Stimulated activated naive CD8-positive, alpha-beta T cell treated with anti-CD3 and anti-CD28 coated beads, Interleukin-15, Interleukin-2, amounts not matched to agents 100 ng/mL and 50 ng/mL, for 24 hours (primary cell): ENCODE measurements at regions not wholly inside any gene's neighbourhood (a gene's known extent, or its start where the extent isn't known, plus 50 kb on each side); places are given as distances from the start of the nearest gene placed in this dataset.
"Not testable (repeated sequence)": the region's sequence is repeated elsewhere in the genome, so short reads cannot be mapped to it uniquely, and the experiment has no call there.

ENCODE experiments used
- H3K27ac Mint-ChIP-seq: one replicate; pipeline ENCODE4 v1.8.0; 2021; ENCODE audit warnings: mild to moderate bottlenecking, mixed read lengths
- H3K27me3 Mint-ChIP-seq: one replicate; pipeline ENCODE4 v1.8.0; 2021; ENCODE audit warnings: mixed read lengths
- H3K36me3 Mint-ChIP-seq: one replicate; pipeline ENCODE4 v1.8.0; 2021; ENCODE audit warnings: low read depth, mixed read lengths
- H3K4me1 Mint-ChIP-seq: one replicate; pipeline ENCODE4 v1.8.0; 2021; ENCODE audit warnings: low read depth, mixed read lengths
- H3K4me3 Mint-ChIP-seq: one replicate; pipeline ENCODE4 v1.8.0; 2021; ENCODE audit warnings: mild to moderate bottlenecking, mixed read lengths
- H3K9me3 Mint-ChIP-seq: one replicate; pipeline ENCODE4 v1.8.0; 2021; ENCODE audit warnings: mixed read lengths

DNA sequence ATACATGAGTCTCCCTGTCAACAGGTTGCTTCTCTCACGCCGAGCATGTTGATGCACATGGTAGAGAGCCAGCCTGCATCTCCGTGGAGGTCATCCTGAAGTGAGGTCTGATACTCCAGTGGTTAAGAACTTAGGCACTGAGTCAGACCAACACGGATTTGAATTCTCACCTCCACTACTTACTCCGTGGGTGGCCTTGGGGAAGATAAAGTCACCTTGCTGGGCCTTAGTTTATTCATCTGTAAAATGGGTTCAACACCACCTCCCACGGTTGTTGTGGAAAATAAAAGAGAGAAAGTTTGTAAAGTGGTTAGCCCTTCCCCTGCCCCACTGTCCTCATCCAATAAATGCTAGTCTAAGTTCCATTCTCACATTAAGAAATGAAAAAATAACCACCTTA, 408.9 kb downstream of the MED13L start:
- H3K4me1 Mint-ChIP-seq, result no peaks in the 10 kb centered on the region
- no peak overlapping the region for H3K4me3 Mint-ChIP-seq
- no peak overlapping the region for H3K27ac Mint-ChIP-seq
- no peaks in the 10 kb centered on the region for H3K9me3 Mint-ChIP-seq
- H3K27me3 Mint-ChIP-seq, result peaks cover 31% of the 10 kb centered on the region
- H3K36me3 Mint-ChIP-seq, result no peaks in the 10 kb centered on the region

DNA sequence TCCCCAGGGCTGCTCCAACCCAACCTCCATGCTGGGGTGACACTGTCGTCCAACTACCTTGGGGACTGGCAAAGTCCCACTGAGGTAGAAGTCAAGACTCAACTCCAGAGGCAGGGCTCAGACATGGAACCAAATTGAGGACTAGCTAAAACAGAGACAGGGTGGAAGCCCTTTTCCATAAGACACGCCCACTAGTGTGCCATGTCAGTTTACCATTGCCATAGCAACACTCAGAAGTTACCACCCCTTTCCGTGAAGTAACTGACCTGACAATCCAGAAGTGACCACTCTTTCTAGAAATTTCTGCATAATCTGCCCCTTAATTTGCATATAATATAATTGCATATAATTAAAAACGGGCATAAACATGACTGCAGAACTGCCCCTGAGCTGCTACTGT, 409.6 kb downstream of the MED13L start:
- no peaks in the 10 kb centered on the region for H3K4me1 Mint-ChIP-seq
- H3K27ac Mint-ChIP-seq, result no peak overlapping the region
- H3K4me3 Mint-ChIP-seq, result no peak overlapping the region
- H3K36me3 Mint-ChIP-seq, result no peaks in the 10 kb centered on the region
- H3K9me3 Mint-ChIP-seq, result no peaks in the 10 kb centered on the region
- peaks cover 30% of the 10 kb centered on the region for H3K27me3 Mint-ChIP-seq

DNA sequence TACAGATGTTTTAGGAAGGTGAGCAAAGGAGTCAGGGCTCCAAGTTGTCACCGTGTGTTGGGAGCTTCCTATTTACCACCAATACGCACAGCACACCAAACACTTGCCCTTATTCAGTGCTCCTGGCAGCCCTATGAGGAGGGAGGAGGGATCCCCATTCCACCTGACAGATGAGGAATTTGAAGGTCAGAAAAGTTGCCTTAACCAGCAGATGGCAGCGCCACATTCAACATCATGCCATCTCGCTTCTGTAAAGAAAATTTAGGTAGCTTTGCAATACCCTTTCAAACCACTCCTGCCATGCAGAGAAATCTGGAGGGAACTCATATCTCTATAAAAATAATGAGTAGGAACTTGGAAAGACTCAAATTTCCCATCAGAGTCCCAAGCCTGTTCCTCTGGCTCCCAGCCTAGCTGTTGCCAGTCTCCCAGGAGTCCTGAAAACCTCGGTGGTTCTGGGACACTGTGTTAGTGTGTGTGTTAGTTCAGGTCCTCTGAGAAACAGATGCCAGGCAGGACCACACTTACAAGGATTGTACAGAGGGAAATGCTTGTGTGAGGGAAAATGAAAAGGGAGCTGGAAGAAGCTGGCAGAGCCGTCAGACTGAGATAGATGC, 410.5 kb downstream of the MED13L start:
- Mint-ChIP-seq H3K27ac (no peak overlapping the region), H3K4me3 (no peak overlapping the region), H3K36me3 (no peaks in the 10 kb centered on the region), H3K27me3 (peaks cover 29% of the 10 kb centered on the region), H3K9me3 (no peaks in the 10 kb centered on the region), H3K4me1 (no peaks in the 10 kb centered on the region)

DNA sequence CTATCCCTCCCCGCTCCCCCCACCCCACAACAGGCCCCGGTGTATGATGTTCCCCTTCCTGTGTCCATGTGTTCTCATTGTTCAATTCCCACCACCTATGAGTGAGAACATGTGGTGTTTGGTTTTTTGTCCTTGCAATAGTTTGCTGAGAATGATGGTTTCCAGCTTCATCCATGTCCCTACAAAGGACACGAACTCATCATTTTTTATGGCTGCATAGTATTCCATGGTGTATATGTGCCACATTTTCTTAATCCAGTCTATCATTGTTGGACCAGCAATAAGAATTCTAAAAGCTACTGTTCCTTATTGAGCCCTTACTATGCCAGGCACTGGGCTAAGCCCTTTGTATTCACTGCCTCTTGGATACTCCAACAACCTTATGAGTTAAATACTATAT, 411.2 kb downstream of the MED13L start:
- not testable (repeated sequence) for H3K27ac Mint-ChIP-seq, H3K4me1 Mint-ChIP-seq, H3K4me3 Mint-ChIP-seq, H3K9me3 Mint-ChIP-seq, H3K36me3 Mint-ChIP-seq
- H3K27me3 Mint-ChIP-seq, result peaks cover 28% of the 10 kb centered on the region

DNA sequence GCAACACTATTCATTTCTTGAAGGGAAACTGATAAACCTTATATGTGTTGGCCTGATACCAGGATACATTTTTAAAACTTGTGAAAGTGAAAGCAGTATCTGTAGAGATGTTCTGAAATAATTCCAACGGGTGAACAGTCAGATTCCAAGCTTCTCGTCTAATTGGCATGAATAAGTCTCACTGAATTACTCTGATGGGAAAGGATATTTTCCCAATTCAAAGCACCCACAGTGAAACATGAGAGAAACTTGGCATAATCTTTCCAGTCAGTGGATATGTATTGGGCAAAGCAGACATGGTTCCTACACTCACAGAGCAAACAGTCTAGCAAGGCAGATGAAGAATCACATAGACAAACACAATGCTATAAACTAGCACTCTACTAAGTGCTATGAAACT, 413.1 kb downstream of the MED13L start:
- Mint-ChIP-seq H3K9me3 (no peaks in the 10 kb centered on the region), H3K27ac (no peak overlapping the region), H3K36me3 (no peaks in the 10 kb centered on the region), H3K27me3 (peaks cover 25% of the 10 kb centered on the region), H3K4me3 (no peak overlapping the region), H3K4me1 (no peaks in the 10 kb centered on the region)

DNA sequence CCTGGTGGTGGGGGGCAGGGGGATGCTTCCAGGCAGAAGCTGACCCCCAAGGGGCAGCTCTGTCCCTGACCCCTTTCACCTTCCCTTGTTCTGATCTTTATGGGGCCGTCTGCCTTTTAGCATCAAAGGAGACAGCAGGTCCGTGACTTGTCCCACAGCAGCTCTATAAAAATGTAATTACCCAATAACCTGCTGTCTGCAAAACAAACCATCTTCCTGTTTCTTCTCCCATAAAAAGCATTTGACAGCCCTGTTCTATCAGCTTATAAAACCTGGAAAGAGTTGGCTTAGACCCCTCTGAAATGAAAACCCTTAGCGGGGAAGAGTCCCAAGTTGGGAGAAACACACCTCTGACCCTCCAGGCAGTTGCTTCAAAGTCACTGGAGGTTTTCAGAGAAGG, 416.9 kb downstream of the MED13L start:
- no peak overlapping the region for H3K4me3 Mint-ChIP-seq
- H3K36me3 Mint-ChIP-seq, result no peaks in the 10 kb centered on the region
- no peaks in the 10 kb centered on the region for H3K9me3 Mint-ChIP-seq
- peaks cover 19% of the 10 kb centered on the region for H3K27me3 Mint-ChIP-seq
- H3K4me1 Mint-ChIP-seq, result no peaks in the 10 kb centered on the region
- no peak overlapping the region for H3K27ac Mint-ChIP-seq

DNA sequence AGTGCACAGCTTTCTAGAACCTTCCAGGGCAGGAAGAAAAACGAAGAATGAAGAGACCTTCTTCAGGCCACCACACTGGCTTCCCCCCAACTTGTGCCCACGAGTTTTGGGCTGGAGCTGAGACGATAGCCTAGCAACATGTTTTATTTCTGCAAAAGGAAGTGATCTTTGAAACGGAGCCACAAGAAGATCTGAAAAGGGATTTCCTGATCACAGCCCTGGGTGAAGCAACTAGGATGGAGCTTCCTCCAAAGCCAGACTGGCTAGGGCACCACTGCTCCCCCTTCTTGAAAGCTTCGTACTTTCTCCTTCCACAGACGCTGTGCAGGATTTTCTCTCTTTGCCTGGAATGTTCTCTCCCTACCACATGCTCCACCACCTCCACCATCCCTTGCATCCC, 418.3 kb downstream of the MED13L start:
- H3K27ac Mint-ChIP-seq, result no peak overlapping the region
- no peaks in the 10 kb centered on the region for H3K36me3 Mint-ChIP-seq
- no peaks in the 10 kb centered on the region for H3K4me1 Mint-ChIP-seq
- H3K4me3 Mint-ChIP-seq, result no peak overlapping the region
- no peaks in the 10 kb centered on the region for H3K9me3 Mint-ChIP-seq
- peaks cover 19% of the 10 kb centered on the region for H3K27me3 Mint-ChIP-seq

DNA sequence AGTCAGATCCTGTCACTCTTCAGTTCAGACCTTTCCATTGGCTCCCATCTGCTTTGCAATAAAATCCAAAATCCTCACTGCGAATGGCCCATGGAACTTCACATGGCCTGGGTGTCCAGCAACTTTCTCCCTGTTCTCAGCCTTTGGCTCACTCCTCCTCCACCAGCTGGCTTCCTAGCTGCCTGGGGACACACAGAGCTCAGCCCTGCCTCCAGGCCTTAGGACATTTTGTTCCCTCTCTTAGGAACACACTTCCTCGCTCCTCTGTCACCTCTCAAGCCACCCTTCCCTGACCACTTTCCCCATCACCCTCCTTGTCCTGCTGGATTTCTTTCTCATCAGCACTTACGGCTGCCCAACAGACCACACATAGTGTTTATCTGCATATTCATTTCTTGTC, 419.6 kb downstream of the MED13L start:
- peaks cover 17% of the 10 kb centered on the region for H3K27me3 Mint-ChIP-seq
- no peak overlapping the region for H3K4me3 Mint-ChIP-seq
- no peaks in the 10 kb centered on the region for H3K4me1 Mint-ChIP-seq
- no peaks in the 10 kb centered on the region for H3K36me3 Mint-ChIP-seq
- H3K27ac Mint-ChIP-seq, result no peak overlapping the region
- H3K9me3 Mint-ChIP-seq, result no peaks in the 10 kb centered on the region

DNA sequence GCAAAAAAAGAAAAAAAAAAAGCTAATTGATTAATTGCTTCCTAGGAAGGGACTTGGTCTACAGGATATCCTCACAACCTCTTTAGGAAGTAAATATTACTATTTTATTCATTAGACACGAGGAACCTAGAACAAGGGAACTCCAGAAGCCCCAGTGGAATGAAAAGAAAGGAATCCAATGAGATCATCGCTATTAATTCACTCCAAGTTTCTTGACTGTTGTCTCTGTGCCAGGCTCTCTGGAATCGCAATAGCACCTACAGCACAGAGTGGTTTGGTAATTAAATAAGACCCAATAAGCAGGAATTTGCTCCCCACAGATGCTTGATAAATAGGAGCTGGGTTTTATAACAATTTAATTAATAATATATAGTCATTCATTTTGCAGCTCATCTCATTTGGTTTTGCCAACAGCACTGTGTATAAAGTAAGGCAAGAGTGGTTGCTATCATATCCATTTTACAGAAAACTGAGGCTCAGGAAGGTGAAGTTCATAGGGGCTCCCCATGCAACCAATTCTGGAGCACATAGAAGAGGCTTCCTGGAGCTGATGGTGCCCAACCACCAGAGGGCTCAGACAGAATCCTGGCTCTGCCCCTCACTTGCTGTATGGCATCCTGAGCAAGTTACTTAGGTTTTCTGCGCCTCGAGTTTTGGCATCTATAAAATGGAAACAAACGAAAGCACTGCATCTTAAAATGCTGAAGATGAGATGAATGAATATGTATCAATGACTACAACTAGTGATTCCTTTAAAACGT, 420.2 kb downstream of the MED13L start:
- Mint-ChIP-seq H3K27ac (no peak overlapping the region), H3K4me1 (no peaks in the 10 kb centered on the region), H3K4me3 (no peak overlapping the region), H3K36me3 (no peaks in the 10 kb centered on the region), H3K9me3 (no peaks in the 10 kb centered on the region), H3K27me3 (peaks cover 13% of the 10 kb centered on the region)

DNA sequence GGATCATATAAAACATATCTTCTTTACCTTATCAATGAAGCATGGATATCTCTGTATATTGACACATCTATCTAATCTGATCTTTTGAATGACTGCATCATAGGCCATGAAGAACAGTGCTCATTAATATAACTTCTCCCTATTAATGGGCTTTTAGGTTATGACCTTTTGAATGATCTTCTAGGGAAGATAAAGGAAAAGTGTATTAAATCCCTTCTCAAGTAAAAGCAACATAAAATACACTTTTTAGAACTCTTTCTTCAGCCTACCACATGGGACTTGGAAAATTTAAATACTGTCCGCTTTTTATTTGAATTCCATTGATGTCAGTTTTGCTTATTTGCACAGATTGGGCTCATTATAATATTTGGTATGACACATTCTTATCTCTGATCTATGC, 425.4 kb downstream of the MED13L start:
- Mint-ChIP-seq H3K9me3 (peaks cover 3% of the 10 kb centered on the region), H3K27me3 (peaks cover 17% of the 10 kb centered on the region), H3K27ac (no peak overlapping the region), H3K4me3 (no peak overlapping the region), H3K4me1 (no peaks in the 10 kb centered on the region), H3K36me3 (no peaks in the 10 kb centered on the region)

DNA sequence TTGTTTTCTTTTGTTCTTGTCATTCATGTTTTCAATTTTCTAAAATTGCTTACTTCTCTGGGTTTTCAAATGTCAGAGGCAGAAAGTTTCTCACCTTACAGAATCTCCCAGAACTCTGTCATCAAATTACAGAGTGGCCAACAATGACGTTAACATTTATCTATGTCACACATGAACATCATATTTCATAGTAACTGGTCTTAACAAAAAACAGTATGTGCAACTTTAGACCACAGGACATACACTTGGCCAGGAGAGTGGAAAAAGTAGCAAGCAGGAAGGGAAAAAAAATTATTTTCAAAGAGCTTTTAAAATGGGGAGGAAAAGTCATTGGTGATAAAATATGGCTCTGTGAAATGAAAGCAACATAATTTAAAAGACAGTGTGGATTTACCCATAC, 426.5 kb downstream of the MED13L start:
- no peak overlapping the region for H3K27ac Mint-ChIP-seq
- no peak overlapping the region for H3K4me3 Mint-ChIP-seq
- no peaks in the 10 kb centered on the region for H3K4me1 Mint-ChIP-seq
- no peaks in the 10 kb centered on the region for H3K36me3 Mint-ChIP-seq
- peaks cover 13% of the 10 kb centered on the region for H3K27me3 Mint-ChIP-seq
- H3K9me3 Mint-ChIP-seq, result peaks cover 3% of the 10 kb centered on the region

DNA sequence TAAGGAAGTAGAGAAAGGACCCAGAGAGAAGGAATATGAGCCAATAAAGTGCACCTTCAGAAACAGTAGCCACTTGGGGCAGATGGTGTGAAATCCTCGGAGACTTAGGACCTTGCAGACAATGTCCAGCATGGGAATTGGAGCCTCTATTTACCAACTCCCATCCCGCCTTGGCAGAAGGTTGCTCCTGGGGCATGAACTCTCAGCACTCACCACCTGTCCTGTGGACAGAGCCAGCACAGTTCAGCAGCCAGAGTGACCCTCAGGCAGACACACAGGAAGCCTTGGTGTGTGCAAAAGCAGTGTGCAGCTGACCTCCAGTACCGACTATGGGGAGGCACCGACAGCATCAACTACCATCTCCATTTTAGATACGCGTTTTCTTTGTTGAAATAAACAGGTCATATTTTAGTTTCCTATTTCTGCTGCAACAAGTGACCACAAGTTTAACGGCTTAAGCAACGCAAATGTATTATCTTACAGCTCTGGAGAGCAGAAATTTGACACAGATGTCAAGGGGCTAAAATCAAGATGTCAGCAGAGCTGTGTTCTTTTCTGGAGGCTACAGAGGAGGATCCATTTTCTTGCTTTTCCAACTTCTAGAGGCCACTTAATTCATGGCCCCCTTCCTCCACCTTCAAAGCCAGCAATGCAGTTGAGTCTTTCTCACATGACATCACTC, 428.1 kb downstream of the MED13L start:
- H3K27me3 Mint-ChIP-seq, result peaks cover 13% of the 10 kb centered on the region
- H3K9me3 Mint-ChIP-seq, result peaks cover 3% of the 10 kb centered on the region
- H3K4me1 Mint-ChIP-seq, result no peaks in the 10 kb centered on the region
- no peaks in the 10 kb centered on the region for H3K36me3 Mint-ChIP-seq
- no peak overlapping the region for H3K4me3 Mint-ChIP-seq
- H3K27ac Mint-ChIP-seq, result no peak overlapping the region

DNA sequence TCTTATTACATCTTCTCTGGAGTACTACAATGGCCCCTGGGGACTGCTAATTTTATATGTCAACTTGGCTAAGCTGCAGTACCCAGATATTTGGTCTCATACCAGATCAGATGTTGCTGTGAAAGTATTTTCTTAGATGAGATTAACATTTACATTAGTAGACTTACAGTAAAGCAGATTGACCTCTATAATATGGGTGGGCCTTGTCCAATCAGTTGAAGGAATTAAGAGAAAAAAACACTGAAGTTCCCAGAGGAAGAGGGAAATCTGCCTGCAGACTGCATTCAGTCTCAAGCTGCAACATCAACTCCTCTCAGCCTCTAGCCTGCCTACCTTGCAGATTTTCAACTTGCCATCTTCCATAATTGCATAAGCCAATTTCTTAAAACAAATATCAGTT, 430.1 kb downstream of the MED13L start:
- peaks cover 3% of the 10 kb centered on the region for H3K9me3 Mint-ChIP-seq
- peaks cover 13% of the 10 kb centered on the region for H3K27me3 Mint-ChIP-seq
- H3K4me1 Mint-ChIP-seq, result no peaks in the 10 kb centered on the region
- H3K36me3 Mint-ChIP-seq, result no peaks in the 10 kb centered on the region
- no peak overlapping the region for H3K27ac Mint-ChIP-seq
- no peak overlapping the region for H3K4me3 Mint-ChIP-seq

DNA sequence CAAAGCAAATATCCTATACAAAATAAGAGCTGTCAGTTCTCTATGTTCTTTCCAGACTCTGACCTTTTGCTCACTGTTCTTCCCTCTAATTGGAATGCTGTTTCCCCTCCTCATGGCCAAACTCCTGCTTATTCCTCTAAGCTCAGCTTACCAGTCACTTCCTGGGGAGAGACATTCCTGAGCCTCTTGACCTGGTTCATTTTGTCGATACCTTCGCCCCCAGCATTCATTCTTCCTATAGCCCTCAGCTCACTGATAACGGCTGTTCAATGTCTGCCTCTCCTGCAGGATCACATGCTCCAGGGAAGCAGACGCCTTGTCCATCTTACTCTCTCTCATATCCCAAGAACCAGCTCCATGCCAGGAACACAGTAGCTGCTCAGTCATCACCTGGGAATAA, 431.0 kb downstream of the MED13L start:
- Mint-ChIP-seq H3K27me3 (peaks cover 13% of the 10 kb centered on the region), H3K9me3 (peaks cover 3% of the 10 kb centered on the region), H3K4me1 (no peaks in the 10 kb centered on the region), H3K4me3 (no peak overlapping the region), H3K27ac (no peak overlapping the region), H3K36me3 (no peaks in the 10 kb centered on the region)

DNA sequence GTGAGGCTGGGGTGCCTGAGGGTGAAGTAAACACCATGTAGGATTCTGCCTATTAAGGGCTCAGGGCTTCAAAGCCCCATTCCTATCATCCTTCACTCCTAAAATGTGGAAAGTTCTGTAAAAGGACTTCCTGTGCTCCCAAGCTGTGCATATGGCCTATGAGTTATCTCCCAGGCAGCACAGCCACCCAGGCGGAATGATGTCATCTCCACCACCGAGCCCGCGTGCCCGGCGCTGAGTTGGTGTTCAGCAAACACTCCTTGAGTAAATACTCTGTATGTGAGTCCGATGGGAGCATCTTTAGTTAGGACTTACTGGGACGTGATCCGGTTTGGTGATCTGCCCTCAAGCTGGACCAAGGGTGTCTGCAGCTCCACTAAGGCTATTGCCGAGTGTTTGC, 437.3 kb downstream of the MED13L start:
- no peaks in the 10 kb centered on the region for H3K4me1 Mint-ChIP-seq
- H3K27ac Mint-ChIP-seq, result no peak overlapping the region
- no peaks in the 10 kb centered on the region for H3K9me3 Mint-ChIP-seq
- H3K27me3 Mint-ChIP-seq, result peaks cover 9% of the 10 kb centered on the region
- H3K36me3 Mint-ChIP-seq, result no peaks in the 10 kb centered on the region
- H3K4me3 Mint-ChIP-seq, result no peak overlapping the region
